ENCODE measurements at regions not wholly inside any gene's neighbourhood (a gene's known extent, or its start where the extent isn't known, plus 50 kb on each side); places are given as distances from the start of the nearest gene placed in this dataset.

GRCh38 chr3:30112411-30112810, 494.0 kb upstream of the TGFBR2 start:
- DNase-seq (ENCODE audit: low spot score) = no peak
- no peak for TF ChIP-seq CTCF (IDR thresholded peaks at IDR 0.05; ENCODE audit: unreplicated experiment)
- Mint-ChIP-seq H3K4me3 (ENCODE audit: unreplicated experiment) (no peak overlapping the region), H3K4me1 (ENCODE audit: unreplicated experiment) (peaks cover 3% of the 10 kb centered on the region), H3K27ac (ENCODE audit: unreplicated experiment) (no peak overlapping the region), H3K36me3 (ENCODE audit: low read depth, unreplicated experiment) (no peaks in the 10 kb centered on the region), H3K27me3 (ENCODE audit: unreplicated experiment) (no peaks in the 10 kb centered on the region), H3K9me3 (ENCODE audit: unreplicated experiment) (no peaks in the 10 kb centered on the region)

- Mint-ChIP-seq H3K4me3 (ENCODE audit: unreplicated experiment) (no peak overlapping the region), H3K27ac (ENCODE audit: unreplicated experiment) (no peak overlapping the region), H3K4me1 (ENCODE audit: unreplicated experiment) (peaks cover 3% of the 10 kb centered on the region), H3K36me3 (ENCODE audit: low read depth, unreplicated experiment) (no peaks in the 10 kb centered on the region), H3K9me3 (ENCODE audit: unreplicated experiment) (no peaks in the 10 kb centered on the region), H3K27me3 (ENCODE audit: unreplicated experiment) (no peaks in the 10 kb centered on the region)
- no peak for DNase-seq (ENCODE audit: low spot score)
- peak; percentile 75 for TF ChIP-seq CTCF (IDR thresholded peaks at IDR 0.05; ENCODE audit: unreplicated experiment)
These were observed 493.4 kb upstream of the TGFBR2 start for GRCh38 chr3:30112902-30113484.

- TF ChIP-seq CTCF (IDR thresholded peaks at IDR 0.05; ENCODE audit: unreplicated experiment) = no peak
- no peak overlapping the region for H3K27ac Mint-ChIP-seq (ENCODE audit: unreplicated experiment)
- H3K36me3 Mint-ChIP-seq (ENCODE audit: low read depth, unreplicated experiment) = no peaks in the 10 kb centered on the region
- H3K27me3 Mint-ChIP-seq (ENCODE audit: unreplicated experiment) = no peaks in the 10 kb centered on the region
- DNase-seq (ENCODE audit: low spot score) = no peak
- no peak overlapping the region for H3K4me3 Mint-ChIP-seq (ENCODE audit: unreplicated experiment)
- no peaks in the 10 kb centered on the region for H3K9me3 Mint-ChIP-seq (ENCODE audit: unreplicated experiment)
- peaks cover 3% of the 10 kb centered on the region for H3K4me1 Mint-ChIP-seq (ENCODE audit: unreplicated experiment)
These were observed 492.5 kb upstream of the TGFBR2 start for GRCh38 chr3:30113906-30114305.

GRCh38 chr3:30114918-30115317, 491.5 kb upstream of the TGFBR2 start:
- no peaks in the 10 kb centered on the region for H3K36me3 Mint-ChIP-seq (ENCODE audit: low read depth, unreplicated experiment)
- peaks cover 3% of the 10 kb centered on the region for H3K4me1 Mint-ChIP-seq (ENCODE audit: unreplicated experiment)
- no peak for DNase-seq (ENCODE audit: low spot score)
- no peak overlapping the region for H3K4me3 Mint-ChIP-seq (ENCODE audit: unreplicated experiment)
- H3K27me3 Mint-ChIP-seq (ENCODE audit: unreplicated experiment) = peaks cover 1% of the 10 kb centered on the region
- H3K27ac Mint-ChIP-seq (ENCODE audit: unreplicated experiment) = no peak overlapping the region
- no peaks in the 10 kb centered on the region for H3K9me3 Mint-ChIP-seq (ENCODE audit: unreplicated experiment)
- TF ChIP-seq CTCF (IDR thresholded peaks at IDR 0.05; ENCODE audit: unreplicated experiment) = no peak

- Mint-ChIP-seq H3K36me3 (ENCODE audit: low read depth, unreplicated experiment) (no peaks in the 10 kb centered on the region), H3K27ac (ENCODE audit: unreplicated experiment) (no peak overlapping the region), H3K4me1 (ENCODE audit: unreplicated experiment) (no peaks in the 10 kb centered on the region), H3K9me3 (ENCODE audit: unreplicated experiment) (no peaks in the 10 kb centered on the region), H3K4me3 (ENCODE audit: unreplicated experiment) (no peak overlapping the region), H3K27me3 (ENCODE audit: unreplicated experiment) (peaks cover 1% of the 10 kb centered on the region)
- TF ChIP-seq CTCF (IDR thresholded peaks at IDR 0.05; ENCODE audit: unreplicated experiment) = no peak
- no peak for DNase-seq (ENCODE audit: low spot score)
These were observed 484.0 kb upstream of the TGFBR2 start for GRCh38 chr3:30122359-30122758.
